K562 (cell line): ENCODE measurements at regions not wholly inside any gene's neighbourhood (a gene's known extent, or its start where the extent isn't known, plus 50 kb on each side); places are given as distances from the start of the nearest gene placed in this dataset.

Experiments
- CBFB ChIP-seq: sonication (generic); formaldehyde crosslinking; IDR thresholded peaks from 2 replicates; pipeline ENCODE4 v1.4.0; 2020; ENCODE audit warnings: mild to moderate bottlenecking, missing genetic modification reagents
- CHD1 ChIP-seq: fragments of 200-600 bp; sonication (generic); IDR thresholded peaks from one replicate; pipeline ENCODE4 v1.6.1; 2012; ENCODE audit warnings: mild to moderate bottlenecking, moderate library complexity, low read length, inconsistent platforms
- HDAC2 ChIP-seq: fragments of 450-650 bp; IDR thresholded peaks from 2 replicates; pipeline ENCODE4 v1.6.1; 2016; ENCODE audit warnings: mild to moderate bottlenecking
- SMAD2 ChIP-seq: fragments of 150-350 bp; IDR thresholded peaks from 2 replicates; pipeline ENCODE4 v1.6.1; 2014; ENCODE audit warnings: low read depth, mild to moderate bottlenecking, low read length
- SRSF1 ChIP-seq: fragments of 200-400 bp; formaldehyde crosslinking; IDR thresholded peaks from 2 replicates; pipeline ENCODE4 v1.6.1; 2017; ENCODE audit warnings: mild to moderate bottlenecking, low read depth, low read length, moderate library complexity

DNA sequence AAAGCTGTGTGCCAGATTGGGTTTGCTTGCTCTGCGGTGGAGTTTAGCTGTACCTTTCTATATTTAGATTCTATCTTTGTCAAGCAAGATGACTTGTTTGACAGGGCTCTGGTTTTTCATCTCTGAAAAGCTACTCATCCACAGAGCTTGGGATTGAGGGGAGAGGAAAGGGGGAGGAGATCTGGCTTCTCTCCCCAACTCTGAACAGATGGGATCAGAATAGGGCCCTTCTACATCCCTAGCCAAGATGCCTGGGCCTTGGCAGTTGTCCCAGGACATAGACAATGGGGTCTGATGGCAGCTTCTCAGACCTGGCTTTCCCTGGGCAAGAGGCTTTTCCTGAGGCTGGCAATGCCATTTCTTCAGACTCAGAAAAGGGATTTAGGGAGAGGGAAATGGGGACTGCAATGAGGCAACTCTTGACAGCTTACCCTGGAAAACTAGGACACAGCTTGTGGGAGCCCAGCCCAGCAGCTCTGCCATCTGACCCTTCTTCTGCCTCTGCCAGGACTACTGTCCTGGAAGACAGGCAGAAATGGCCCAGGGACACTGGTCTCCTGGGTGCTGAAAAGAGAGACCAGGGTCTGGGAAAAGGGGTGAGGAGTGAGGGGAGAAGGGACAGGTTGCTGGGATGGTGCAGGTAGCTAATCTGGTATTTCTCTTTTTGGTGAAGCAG, 50.2 kb upstream of the ASTN2 start (continued):
- no peak for TF ChIP-seq CHD1
- TF ChIP-seq HDAC2, result no peak
- TF ChIP-seq CBFB (CRISPR knock-in tag), result no peak
- TF ChIP-seq SRSF1, result no peak
- TF ChIP-seq SMAD2, result no peak
